ENCODE measurements at regions not wholly inside any gene's neighbourhood (a gene's known extent, or its start where the extent isn't known, plus 50 kb on each side); places are given as distances from the start of the nearest gene placed in this dataset.

DNA sequence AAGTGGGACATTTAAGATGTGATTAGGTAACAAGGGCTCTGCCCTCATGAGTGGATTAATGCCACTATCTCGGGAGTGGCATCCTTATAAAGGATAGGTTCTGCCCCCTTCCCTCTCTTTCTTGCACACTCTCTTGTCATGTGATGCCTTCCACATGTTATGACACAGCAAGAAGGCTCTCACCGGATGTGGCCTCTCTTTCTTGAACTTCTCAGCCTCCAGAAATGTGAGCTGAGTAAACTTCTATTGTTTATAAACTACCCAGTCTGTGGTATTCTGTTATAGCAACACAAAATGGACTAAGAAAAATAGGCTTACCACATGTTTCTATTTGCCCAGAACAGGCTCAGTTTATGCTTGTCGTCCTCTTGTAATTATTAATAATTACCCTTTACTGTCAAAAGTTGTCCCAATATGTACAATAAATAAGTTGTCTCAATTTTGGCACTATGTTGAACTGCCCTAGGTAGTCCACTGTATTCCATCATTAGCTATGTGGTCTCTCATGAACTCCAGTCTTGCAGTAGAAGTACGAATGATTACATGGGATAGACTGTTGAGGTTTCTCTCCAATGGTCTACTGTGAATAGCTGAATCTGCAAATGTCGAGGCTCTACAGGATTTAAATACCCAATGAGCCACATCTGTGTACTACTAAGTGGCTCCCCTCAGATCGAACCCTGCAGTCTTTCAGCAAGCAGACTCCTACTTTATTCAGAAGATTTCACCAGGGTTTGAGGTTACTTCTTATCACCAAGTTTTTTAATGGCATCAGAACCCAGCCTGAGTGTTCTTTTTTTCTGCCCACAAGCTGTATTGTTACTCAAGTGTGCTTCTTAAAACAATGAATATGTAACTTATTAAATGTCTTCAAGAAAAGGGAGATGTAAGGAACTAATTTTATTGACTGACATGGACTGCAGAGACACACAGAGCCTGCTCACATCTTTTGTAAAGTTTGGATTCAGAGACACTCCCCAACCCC is 102.0 kb upstream of the LEF1 start:
- no peak overlapping the region for H3K4me3 ChIP-seq (ENCODE audit: insufficient read depth, low read depth, low read length)
- no peaks in the 10 kb centered on the region for H3K36me3 ChIP-seq (replicated peaks; ENCODE audit: control insufficient read depth, insufficient read depth, low read length)
- no peaks in the 10 kb centered on the region for H3K27me3 ChIP-seq (ENCODE audit: control insufficient read depth, insufficient read depth, low read length)
- no peak for DNase-seq

DNA sequence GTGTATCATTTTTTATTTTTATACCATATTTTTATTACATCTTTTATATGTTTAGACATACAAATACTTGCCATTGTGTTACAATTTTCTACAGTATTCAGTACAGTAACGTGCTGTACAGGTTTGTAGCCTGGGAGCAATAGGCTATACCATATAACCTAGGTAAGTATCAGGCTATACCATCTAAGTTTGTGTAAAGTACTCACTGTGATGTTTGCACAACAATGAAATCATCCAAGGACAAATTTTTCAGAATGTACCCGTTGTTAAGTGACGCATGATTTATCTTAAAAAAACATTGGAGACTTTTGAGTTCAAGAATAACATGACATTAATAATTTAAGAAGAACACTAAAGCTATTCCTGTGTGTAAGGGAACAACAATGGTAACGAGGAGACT is 96.0 kb upstream of the LEF1 start:
- DNase-seq, result no peak
- H3K27me3 ChIP-seq (ENCODE audit: control insufficient read depth, insufficient read depth, low read length), result no peaks in the 10 kb centered on the region
- no peaks in the 10 kb centered on the region for H3K36me3 ChIP-seq (replicated peaks; ENCODE audit: control insufficient read depth, insufficient read depth, low read length)
- no peak overlapping the region for H3K4me3 ChIP-seq (ENCODE audit: insufficient read depth, low read depth, low read length)

DNA sequence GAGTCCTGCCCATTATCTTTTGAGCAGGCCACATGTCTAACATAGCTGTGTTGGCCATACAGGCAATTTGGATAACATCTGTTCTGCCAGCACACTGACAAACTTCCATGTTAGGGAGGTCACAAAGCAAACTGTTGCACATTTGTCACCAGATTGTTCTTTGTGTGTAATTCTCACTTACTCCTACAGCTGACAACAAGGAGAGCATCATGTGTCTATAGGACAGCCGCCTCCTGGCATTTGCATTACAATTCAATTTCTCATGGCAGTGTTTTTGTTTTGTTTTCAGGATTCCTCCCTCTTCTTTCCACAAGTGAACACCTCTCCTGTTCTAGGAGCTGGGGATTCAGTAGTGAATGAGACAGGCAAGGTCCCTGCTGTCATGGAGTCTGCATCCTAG is 94.3 kb upstream of the LEF1 start:
- Histone ChIP-seq H3K27me3 (ENCODE audit: control insufficient read depth, insufficient read depth, low read length) (no peaks in the 10 kb centered on the region), H3K36me3 (replicated peaks; ENCODE audit: control insufficient read depth, insufficient read depth, low read length) (no peaks in the 10 kb centered on the region), H3K4me3 (ENCODE audit: insufficient read depth, low read depth, low read length) (no peak overlapping the region)
- no peak for DNase-seq

DNA sequence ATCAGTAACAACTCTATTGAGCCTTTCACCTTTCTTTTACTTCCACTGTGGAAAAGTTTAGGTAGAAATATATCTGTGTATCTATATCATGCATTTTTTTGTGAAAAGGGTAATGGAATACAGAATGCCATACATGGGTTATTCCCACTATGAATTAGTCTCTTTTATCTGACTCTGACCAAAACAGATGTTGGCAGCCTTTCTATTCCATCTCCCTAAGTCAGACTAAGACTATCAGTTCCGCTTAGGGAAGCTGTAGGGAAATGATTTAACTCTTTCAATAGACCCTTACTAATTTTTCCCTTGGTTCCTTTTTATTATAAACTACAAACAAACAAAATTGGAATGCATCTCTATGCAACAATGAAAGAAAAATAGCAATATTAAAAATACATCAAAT is 92.3 kb upstream of the LEF1 start:
- H3K4me3 ChIP-seq (ENCODE audit: insufficient read depth, low read depth, low read length), result no peak overlapping the region
- no peaks in the 10 kb centered on the region for H3K36me3 ChIP-seq (replicated peaks; ENCODE audit: control insufficient read depth, insufficient read depth, low read length)
- DNase-seq, result no peak
- H3K27me3 ChIP-seq (ENCODE audit: control insufficient read depth, insufficient read depth, low read length), result no peaks in the 10 kb centered on the region

DNA sequence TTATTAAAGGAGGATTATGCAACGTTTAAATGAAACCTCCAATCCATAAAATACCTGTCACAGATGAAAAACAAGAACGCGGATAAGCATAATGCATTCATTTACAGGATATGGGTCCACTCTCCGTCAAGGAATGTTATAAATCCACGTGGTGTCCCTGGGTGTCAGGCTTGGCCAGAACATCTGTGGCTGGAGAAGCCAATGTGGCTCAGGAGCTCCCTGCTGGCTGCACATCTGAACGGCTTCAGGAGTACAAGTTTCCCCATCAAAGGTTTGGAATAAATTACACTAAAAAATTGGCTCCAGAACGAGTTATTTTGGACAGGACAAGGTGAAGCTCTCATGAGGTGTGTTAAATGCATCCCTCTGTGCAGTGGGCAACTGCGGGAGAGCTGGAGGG is 87.8 kb upstream of the LEF1 start:
- no peaks in the 10 kb centered on the region for H3K27me3 ChIP-seq (ENCODE audit: control insufficient read depth, insufficient read depth, low read length)
- H3K36me3 ChIP-seq (replicated peaks; ENCODE audit: control insufficient read depth, insufficient read depth, low read length), result no peaks in the 10 kb centered on the region
- DNase-seq, result no peak
- H3K4me3 ChIP-seq (ENCODE audit: insufficient read depth, low read depth, low read length), result no peak overlapping the region

DNA sequence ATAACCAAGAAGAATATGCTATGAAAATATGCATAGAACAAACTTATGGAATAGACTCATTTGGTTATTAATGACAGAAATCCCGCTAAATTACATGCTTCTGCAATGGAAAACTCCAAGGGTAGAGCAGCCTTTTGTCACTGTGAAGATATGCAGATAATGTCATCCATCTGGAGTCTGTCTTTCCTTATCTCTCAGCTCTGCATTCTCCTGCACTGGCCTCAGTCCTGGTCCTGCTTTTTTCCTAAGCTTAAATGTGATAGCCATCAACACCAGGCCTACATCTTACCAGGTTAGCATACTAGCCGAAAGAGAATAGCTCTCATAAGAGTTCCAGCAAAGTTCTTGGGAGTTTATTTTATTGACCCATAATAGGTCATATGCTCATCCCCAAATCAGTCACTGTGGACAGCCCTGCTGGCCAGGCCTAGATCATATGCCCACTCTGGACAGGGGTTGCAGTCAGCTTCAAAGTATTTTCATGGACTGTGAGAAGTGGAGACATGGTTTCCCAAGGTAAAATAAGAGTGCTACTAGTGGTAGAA is 86.5 kb upstream of the LEF1 start:
- DNase-seq, result no peak
- no peaks in the 10 kb centered on the region for H3K27me3 ChIP-seq (ENCODE audit: control insufficient read depth, insufficient read depth, low read length)
- no peak overlapping the region for H3K4me3 ChIP-seq (ENCODE audit: insufficient read depth, low read depth, low read length)
- H3K36me3 ChIP-seq (replicated peaks; ENCODE audit: control insufficient read depth, insufficient read depth, low read length), result no peaks in the 10 kb centered on the region

DNA sequence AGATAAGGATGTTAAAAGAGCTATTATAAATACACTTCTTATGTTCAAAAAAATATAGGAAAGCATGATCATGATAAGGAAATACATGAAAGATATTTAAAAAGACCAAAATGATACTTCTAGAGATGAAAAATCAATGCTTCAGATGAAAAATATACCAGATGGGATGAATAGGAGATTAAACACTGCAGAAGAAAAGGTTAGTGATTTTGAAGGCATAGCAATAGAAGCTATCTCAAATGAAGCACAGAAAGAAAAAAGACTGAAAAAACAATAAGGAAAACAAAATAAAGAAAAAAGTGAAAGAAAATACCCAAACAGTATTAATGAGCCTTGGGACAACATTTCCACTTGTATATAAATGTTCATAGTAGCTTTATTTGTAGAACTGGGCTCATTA is 80.7 kb upstream of the LEF1 start:
- Histone ChIP-seq H3K36me3 (replicated peaks; ENCODE audit: control insufficient read depth, insufficient read depth, low read length) (no peaks in the 10 kb centered on the region), H3K4me3 (ENCODE audit: insufficient read depth, low read depth, low read length) (no peak overlapping the region), H3K27me3 (ENCODE audit: control insufficient read depth, insufficient read depth, low read length) (no peaks in the 10 kb centered on the region)
- DNase-seq, result no peak

DNA sequence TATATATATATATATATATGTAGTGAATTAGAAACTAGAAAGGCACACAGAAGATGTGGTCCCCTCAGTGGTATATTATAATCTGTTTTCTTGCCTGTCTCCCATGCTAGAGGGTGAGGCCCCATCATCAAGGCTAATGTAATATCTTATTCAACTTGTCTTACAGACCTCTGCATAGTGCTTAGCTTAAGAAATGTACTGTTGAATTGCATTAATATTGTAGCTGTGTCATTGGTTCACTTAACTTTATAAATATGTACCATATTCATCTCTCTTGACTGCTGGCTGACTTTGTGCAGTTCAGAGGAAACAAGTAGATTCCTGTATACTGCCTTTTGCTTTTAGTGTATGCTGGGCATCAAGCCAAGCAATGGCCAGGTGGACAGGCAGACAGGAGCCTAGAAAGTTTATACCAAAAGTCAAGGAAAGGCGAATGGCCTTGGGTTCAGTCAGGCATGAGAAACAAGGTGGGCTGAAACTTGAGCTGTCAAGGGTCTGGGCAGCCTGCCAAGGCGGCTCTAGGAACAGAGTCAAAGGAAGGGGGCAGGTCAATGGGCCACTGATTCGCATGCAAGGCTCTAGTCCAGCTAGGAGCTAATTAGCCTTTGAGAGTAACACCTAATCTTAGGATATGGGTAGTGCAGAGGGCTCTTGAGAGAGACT is 78.8 kb upstream of the LEF1 start:
- Histone ChIP-seq H3K4me3 (ENCODE audit: insufficient read depth, low read depth, low read length) (no peak overlapping the region), H3K27me3 (ENCODE audit: control insufficient read depth, insufficient read depth, low read length) (no peaks in the 10 kb centered on the region), H3K36me3 (replicated peaks; ENCODE audit: control insufficient read depth, insufficient read depth, low read length) (no peaks in the 10 kb centered on the region)
- DNase-seq, result peak; percentile 3

DNA sequence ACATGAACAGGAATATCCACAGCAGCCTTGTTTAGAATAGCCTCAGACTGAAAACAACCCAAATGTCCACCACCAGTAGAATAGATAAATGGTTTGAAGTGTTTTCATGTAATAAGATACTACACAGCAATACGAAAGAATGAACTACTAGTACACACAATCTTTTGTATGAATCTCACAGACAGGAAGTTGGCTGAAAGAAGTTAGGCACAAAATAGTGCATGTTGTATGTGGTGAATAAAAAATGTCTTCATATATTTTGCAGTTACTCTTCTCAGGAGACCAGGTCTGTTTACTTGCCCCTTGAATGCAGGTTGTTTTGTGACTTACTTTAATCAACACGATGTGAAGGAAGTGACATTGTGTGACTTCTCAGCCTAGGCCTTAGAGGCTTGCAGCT is 75.9 kb upstream of the LEF1 start:
- DNase-seq, result no peak
- Histone ChIP-seq H3K4me3 (ENCODE audit: insufficient read depth, low read depth, low read length) (no peak overlapping the region), H3K36me3 (replicated peaks; ENCODE audit: control insufficient read depth, insufficient read depth, low read length) (no peaks in the 10 kb centered on the region), H3K27me3 (ENCODE audit: control insufficient read depth, insufficient read depth, low read length) (no peaks in the 10 kb centered on the region)

DNA sequence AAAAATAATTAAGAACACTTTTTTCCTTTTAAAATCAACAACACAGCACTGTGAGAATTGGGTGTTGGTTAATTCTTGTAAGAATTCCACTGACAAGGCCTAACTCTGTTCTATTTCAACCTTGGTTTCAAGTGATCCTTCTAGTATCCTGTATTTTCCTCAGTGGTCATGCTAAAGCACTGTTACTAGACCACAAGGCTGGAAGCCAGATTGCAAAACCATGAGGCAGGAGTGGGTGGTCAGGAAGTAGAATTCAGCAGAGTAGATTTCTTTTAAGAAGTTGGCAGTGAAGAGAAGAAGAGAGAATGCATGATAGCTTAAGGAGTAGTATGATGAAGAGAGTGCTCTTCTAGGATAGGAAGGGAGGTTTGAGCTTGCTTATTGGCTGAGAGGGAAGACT is 71.6 kb upstream of the LEF1 start:
- no peak for DNase-seq
- Histone ChIP-seq H3K4me3 (ENCODE audit: insufficient read depth, low read depth, low read length) (no peak overlapping the region), H3K36me3 (replicated peaks; ENCODE audit: control insufficient read depth, insufficient read depth, low read length) (no peaks in the 10 kb centered on the region), H3K27me3 (ENCODE audit: control insufficient read depth, insufficient read depth, low read length) (no peaks in the 10 kb centered on the region)

DNA sequence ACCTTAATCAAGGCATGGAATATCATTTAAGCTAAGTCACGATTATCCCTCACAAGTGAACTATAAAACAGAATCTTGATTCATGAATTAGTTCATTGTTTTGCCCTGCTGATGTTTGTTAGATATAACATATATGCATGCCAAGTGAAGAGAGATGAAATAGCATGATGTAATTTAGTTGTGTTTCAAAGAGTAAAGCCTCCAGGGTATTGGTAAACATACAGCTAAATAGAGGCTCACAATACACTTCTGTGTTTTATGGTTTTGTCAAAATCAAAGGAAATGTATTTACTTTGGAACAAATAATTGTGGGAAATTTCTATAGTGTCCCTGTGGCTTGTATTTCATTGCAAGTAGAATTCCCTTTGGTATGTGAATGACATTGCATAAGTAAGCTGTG is 69.0 kb upstream of the LEF1 start:
- Histone ChIP-seq H3K27me3 (ENCODE audit: control insufficient read depth, insufficient read depth, low read length) (no peaks in the 10 kb centered on the region), H3K4me3 (ENCODE audit: insufficient read depth, low read depth, low read length) (no peak overlapping the region), H3K36me3 (replicated peaks; ENCODE audit: control insufficient read depth, insufficient read depth, low read length) (no peaks in the 10 kb centered on the region)
- no peak for DNase-seq

DNA sequence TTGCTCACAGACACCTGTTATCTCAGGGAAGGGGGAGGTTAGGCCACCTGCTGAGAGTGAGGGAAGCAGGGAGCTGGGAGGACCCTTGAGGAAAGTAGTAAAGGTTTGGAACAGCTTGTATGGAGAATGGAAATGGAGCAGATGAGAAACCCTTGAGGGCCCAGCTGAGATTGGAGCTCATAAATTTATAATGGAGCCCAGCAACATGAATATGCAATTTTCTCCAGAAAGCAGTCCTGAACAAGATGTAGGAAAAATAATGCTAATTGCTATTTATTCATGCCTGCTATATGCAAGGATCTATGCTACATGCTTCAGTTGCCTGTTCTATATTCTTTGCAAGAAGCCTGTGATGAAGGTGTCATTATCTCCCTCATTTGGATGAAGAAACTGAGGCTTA is 67.5 kb upstream of the LEF1 start:
- no peaks in the 10 kb centered on the region for H3K27me3 ChIP-seq (ENCODE audit: control insufficient read depth, insufficient read depth, low read length)
- H3K4me3 ChIP-seq (ENCODE audit: insufficient read depth, low read depth, low read length), result no peak overlapping the region
- no peak for DNase-seq
- no peaks in the 10 kb centered on the region for H3K36me3 ChIP-seq (replicated peaks; ENCODE audit: control insufficient read depth, insufficient read depth, low read length)

DNA sequence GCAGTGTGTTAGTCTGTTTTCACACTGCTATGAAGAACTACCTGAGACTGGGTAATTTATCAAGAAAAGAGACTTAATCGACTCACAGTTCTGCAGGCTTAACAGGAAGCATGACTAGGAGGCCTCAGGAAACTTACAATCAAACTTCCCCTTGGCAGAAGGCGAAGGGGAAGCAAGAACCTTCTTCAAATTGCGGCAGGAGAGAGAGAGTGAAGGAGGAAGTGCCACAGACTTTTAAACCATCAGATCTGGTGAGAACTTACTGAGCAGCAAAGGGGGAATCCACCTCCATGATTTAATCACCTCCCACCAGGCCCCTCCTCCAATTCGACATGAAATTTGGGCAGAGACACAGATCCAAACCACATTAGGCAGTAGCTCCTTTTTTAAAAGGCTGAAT is 59.2 kb upstream of the LEF1 start:
- Histone ChIP-seq H3K4me3 (ENCODE audit: insufficient read depth, low read depth, low read length) (no peak overlapping the region), H3K27me3 (ENCODE audit: control insufficient read depth, insufficient read depth, low read length) (no peaks in the 10 kb centered on the region), H3K36me3 (replicated peaks; ENCODE audit: control insufficient read depth, insufficient read depth, low read length) (no peaks in the 10 kb centered on the region)
- DNase-seq, result no peak

DNA sequence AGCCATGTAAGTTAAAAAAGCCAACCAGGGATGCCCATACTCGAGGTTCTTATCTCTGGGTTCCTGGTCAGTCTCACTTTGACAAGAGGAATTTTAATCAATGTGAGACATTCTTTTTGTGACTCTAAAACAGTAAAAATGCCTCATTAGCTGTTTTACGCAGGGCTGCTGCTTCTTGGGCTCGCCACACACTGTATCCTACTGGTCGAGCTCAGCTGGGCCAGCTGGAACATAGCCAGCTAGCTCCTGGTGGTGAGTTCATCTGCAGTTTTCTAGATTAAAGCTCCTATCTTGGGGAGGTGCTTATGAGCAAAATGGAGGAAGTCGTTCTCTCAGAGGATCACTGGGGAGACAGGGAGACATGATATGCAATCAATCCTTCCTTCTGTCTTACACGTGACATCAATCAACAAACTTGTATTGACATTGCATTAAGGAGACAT is 55.9 kb upstream of the LEF1 start:
- Histone ChIP-seq H3K36me3 (replicated peaks; ENCODE audit: control insufficient read depth, insufficient read depth, low read length) (no peaks in the 10 kb centered on the region), H3K27me3 (ENCODE audit: control insufficient read depth, insufficient read depth, low read length) (no peaks in the 10 kb centered on the region), H3K4me3 (ENCODE audit: insufficient read depth, low read depth, low read length) (no peak overlapping the region)
- DNase-seq, result no peak

DNA sequence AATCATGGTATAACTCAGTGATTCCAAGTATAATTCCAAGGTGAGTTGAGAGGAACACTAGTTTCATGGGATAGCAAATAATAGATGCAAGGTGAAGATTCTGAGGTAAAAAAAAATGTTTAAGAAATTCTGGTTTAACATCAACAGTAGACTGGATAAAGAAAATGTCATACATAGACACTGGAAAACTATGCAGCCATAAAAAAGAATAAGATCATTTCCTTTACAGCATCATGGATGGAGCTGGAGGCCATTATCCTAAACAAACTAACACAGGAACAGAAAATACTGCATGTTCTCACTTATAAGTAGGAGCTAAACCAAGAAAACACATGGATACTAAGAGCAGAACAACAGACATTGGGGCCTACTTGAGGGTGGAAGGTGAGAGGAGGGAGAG is 54.6 kb upstream of the LEF1 start:
- no peak for DNase-seq
- H3K4me3 ChIP-seq (ENCODE audit: insufficient read depth, low read depth, low read length), result no peak overlapping the region
- H3K27me3 ChIP-seq (ENCODE audit: control insufficient read depth, insufficient read depth, low read length), result no peaks in the 10 kb centered on the region
- H3K36me3 ChIP-seq (replicated peaks; ENCODE audit: control insufficient read depth, insufficient read depth, low read length), result no peaks in the 10 kb centered on the region
